Hepatocyte (in vitro differentiated cells): ENCODE measurements at regions not wholly inside any gene's neighbourhood (a gene's known extent, or its start where the extent isn't known, plus 50 kb on each side); places are given as distances from the start of the nearest gene placed in this dataset.

Experiments
- DNase-seq: peaks from one replicate; pipeline ENCODE4 v3.0.0-alpha.2; 2016; ENCODE audit warnings: low spot score
- H2AFZ ChIP-seq: fragments of 200-600 bp; sonication (generic); 2 replicates; pipeline ENCODE4 v1.6.0; 2016; ENCODE audit warnings: antibody characterized with exemption, mild to moderate bottlenecking
- H3K27ac ChIP-seq: fragments of 200-600 bp; sonication (generic); 2 replicates; pipeline ENCODE4 v1.5.1; 2016; ENCODE audit warnings: mild to moderate bottlenecking
- H3K27me3 ChIP-seq: fragments of 200-600 bp; sonication (generic); 2 replicates; pipeline ENCODE4 v1.6.1; 2016
- H3K36me3 ChIP-seq: fragments of 200-600 bp; sonication (generic); replicated peaks from 2 replicates; pipeline ENCODE4 v1.5.1; 2016; ENCODE audit warnings: low read depth; ENCODE audit not compliant: insufficient read depth
- H3K4me1 ChIP-seq: fragments of 200-600 bp; sonication (generic); 2 replicates; pipeline ENCODE4 v1.5.1; 2016; ENCODE audit warnings: mild to moderate bottlenecking, moderate library complexity; ENCODE audit not compliant: insufficient read depth
- H3K4me2 ChIP-seq: fragments of 200-600 bp; sonication (generic); 2 replicates; pipeline ENCODE4 v1.6.0; 2016
- H3K4me3 ChIP-seq: fragments of 200-600 bp; sonication (generic); 2 replicates; pipeline ENCODE4 v1.5.1; 2016; ENCODE audit warnings: mild to moderate bottlenecking
- H3K79me2 ChIP-seq: fragments of 200-600 bp; sonication (generic); 2 replicates; pipeline ENCODE4 v1.6.0; 2017; ENCODE audit warnings: mild to moderate bottlenecking
- H3K9me2 ChIP-seq: fragments of 200-600 bp; sonication (generic); replicated peaks from 2 replicates; pipeline ENCODE4 v1.6.0; 2017; ENCODE audit warnings: mild to moderate bottlenecking; ENCODE audit not compliant: insufficient read depth
- H3K9me3 ChIP-seq: fragments of 200-600 bp; sonication (generic); 2 replicates; pipeline ENCODE4 v1.5.1; 2016; ENCODE audit warnings: low read depth, mild to moderate bottlenecking
- H4K20me1 ChIP-seq: fragments of 200-600 bp; sonication (generic); 2 replicates; pipeline ENCODE4 v1.6.0; 2016; ENCODE audit warnings: mild to moderate bottlenecking; ENCODE audit not compliant: insufficient read depth, poor library complexity, severe bottlenecking
- EZH2 ChIP-seq: fragments of 200-600 bp; sonication (generic); IDR thresholded peaks from 2 replicates; pipeline ENCODE4 v1.6.1; 2016; ENCODE audit warnings: antibody characterized with exemption, mild to moderate bottlenecking, borderline replicate concordance
- EZH2phosphoT487 ChIP-seq: fragments of 200-600 bp; sonication (generic); IDR thresholded peaks from one replicate; pipeline ENCODE4 v1.6.1; 2018; ENCODE audit warnings: antibody characterized with exemption, mild to moderate bottlenecking, low read depth, moderate library complexity; ENCODE audit not compliant: unreplicated experiment, severe bottlenecking
- WGBS: methylation state at CpG from one replicate; pipeline ENCODE4 v1.1.6; 2016; ENCODE audit warnings: low lambda C conversion rate; ENCODE audit errors: missing lambda C conversion rate; 5-methylcytosine and 5-hydroxymethylcytosine counted together
- TF ChIP-seq, protein P1 (sequence below): fragments of 200-600 bp; sonication (generic); IDR thresholded peaks from 2 replicates; pipeline ENCODE4 v1.5.1; 2016; ENCODE audit warnings: antibody characterized with exemption, mild to moderate bottlenecking; ENCODE audit not compliant: poor library complexity

DNA sequence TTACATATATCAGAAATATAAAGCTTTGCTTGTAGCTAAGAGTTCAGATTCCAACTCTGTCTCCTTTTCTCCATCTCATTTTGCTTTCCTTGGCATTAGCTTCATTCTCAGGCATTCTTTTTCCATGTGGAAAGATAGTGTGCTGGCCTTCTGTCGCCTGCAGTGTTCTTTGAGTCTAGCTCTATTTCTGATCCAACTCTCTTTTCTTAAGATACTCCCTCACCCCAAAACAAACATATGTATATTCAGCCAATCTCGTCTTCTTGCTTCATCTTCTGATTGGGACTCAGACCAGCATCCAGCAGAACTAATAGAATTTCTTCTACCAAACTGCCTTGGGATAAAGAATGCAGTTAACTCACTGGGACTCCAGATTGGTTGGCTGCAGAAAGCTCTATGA is 532.2 kb downstream of the MID1IP1 start:
- Histone ChIP-seq H3K27me3 (no peaks in the 10 kb centered on the region), H3K36me3 (no peaks in the 10 kb centered on the region), H3K9me3 (no peaks in the 10 kb centered on the region), H3K4me2 (no peak overlapping the region), H2AFZ (no peak overlapping the region), H4K20me1 (no peaks in the 10 kb centered on the region), H3K27ac (no peak overlapping the region), H3K4me3 (no peak overlapping the region), H3K9me2 (no peaks in the 10 kb centered on the region), H3K4me1 (peaks cover 20% of the 10 kb centered on the region), H3K79me2 (no peaks in the 10 kb centered on the region)
- 78% methylated on average over 2 of the region's 2 CpGs for WGBS
- no peak for DNase-seq
- TF ChIP-seq, protein P1, sequence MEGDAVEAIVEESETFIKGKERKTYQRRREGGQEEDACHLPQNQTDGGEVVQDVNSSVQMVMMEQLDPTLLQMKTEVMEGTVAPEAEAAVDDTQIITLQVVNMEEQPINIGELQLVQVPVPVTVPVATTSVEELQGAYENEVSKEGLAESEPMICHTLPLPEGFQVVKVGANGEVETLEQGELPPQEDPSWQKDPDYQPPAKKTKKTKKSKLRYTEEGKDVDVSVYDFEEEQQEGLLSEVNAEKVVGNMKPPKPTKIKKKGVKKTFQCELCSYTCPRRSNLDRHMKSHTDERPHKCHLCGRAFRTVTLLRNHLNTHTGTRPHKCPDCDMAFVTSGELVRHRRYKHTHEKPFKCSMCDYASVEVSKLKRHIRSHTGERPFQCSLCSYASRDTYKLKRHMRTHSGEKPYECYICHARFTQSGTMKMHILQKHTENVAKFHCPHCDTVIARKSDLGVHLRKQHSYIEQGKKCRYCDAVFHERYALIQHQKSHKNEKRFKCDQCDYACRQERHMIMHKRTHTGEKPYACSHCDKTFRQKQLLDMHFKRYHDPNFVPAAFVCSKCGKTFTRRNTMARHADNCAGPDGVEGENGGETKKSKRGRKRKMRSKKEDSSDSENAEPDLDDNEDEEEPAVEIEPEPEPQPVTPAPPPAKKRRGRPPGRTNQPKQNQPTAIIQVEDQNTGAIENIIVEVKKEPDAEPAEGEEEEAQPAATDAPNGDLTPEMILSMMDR, result no peak
- TF ChIP-seq EZH2phosphoT487 (no peak), EZH2 (no peak)

DNA sequence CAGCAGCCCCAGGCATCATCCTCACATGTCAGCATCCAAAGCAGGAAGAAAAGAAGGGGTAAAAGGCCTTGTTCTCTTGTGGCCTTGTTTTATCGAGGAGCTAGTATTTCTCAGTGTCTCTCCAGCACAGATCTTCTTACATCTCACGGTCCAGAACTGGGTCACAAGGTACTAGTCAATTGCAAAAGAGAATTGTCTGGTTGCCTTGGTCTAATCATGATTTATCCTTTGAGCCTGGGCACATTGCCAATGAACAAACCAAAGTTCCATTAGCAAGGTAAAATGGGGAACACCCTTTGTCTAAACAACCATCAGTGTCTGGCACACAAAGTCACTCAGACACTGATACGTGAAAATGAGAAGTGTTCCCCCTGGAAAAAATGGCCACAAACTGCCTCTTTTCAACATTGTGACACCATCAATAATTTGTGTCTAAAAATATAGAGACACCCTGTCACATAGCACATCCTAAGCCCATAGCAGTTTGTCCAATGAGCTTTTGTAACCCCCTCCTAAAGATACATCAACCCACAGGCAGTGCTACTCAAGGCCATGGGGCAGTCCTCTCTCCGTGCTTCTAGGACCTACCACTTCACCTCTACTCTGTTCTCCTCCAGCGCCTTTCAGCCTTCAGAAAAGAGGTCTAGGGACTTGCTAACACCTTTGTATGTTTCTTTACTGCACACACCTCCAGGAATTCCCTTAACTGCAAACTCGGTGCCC is 534.4 kb downstream of the MID1IP1 start:
- no peaks in the 10 kb centered on the region for H3K36me3 ChIP-seq
- H2AFZ ChIP-seq, result no peak overlapping the region
- H3K4me3 ChIP-seq, result no peak overlapping the region
- H3K9me2 ChIP-seq, result no peaks in the 10 kb centered on the region
- H3K4me2 ChIP-seq, result no peak overlapping the region
- H3K79me2 ChIP-seq, result no peaks in the 10 kb centered on the region
- DNase-seq, result peak; percentile 39
- H3K4me1 ChIP-seq, result peaks cover 20% of the 10 kb centered on the region
- TF ChIP-seq EZH2phosphoT487 (no peak), EZH2 (no peak)
- TF ChIP-seq, protein P1, result no peak
- H4K20me1 ChIP-seq, result no peaks in the 10 kb centered on the region
- H3K27ac ChIP-seq, result peak overlapping the region; percentile 73
- no peaks in the 10 kb centered on the region for H3K9me3 ChIP-seq
- WGBS, result 61% methylated on average over 6 of the region's 6 CpGs
- H3K27me3 ChIP-seq, result no peaks in the 10 kb centered on the region

- Histone ChIP-seq H3K27ac (peak overlapping the region; percentile 73), H3K4me3 (no peak overlapping the region), H3K36me3 (no peaks in the 10 kb centered on the region), H3K27me3 (no peaks in the 10 kb centered on the region), H3K4me1 (peaks cover 20% of the 10 kb centered on the region), H2AFZ (no peak overlapping the region), H3K9me2 (no peaks in the 10 kb centered on the region), H3K9me3 (no peaks in the 10 kb centered on the region), H4K20me1 (no peaks in the 10 kb centered on the region), H3K79me2 (no peaks in the 10 kb centered on the region), H3K4me2 (peak overlapping the region; percentile 42)
- TF ChIP-seq, protein P1, result no peak
- TF ChIP-seq EZH2phosphoT487 (no peak), EZH2 (no peak)
- WGBS, result 39% methylated on average over 5 of the region's 5 CpGs
- DNase-seq, result peak; percentile 51
These were observed 535.5 kb downstream of the MID1IP1 start for GRCh38 chrX:39336671-39337311.
